ENCODE measurements at regions not wholly inside any gene's neighbourhood (a gene's known extent, or its start where the extent isn't known, plus 50 kb on each side); places are given as distances from the start of the nearest gene placed in this dataset.
A peak's percentile ranks its signal among the peaks of the same experiment; 100 is the strongest.

- no peak for ATAC-seq
- DNase-seq (ENCODE audit: low spot score in 2 of 2): no peak
- Mint-ChIP-seq H3K9me3 (peaks cover 3% of the 10 kb centered on the region), H3K4me1 (peaks cover 44% of the 10 kb centered on the region), H3K36me3 (peaks cover 17% of the 10 kb centered on the region), H3K4me3 (no peak overlapping the region), H3K27ac (no peak overlapping the region)
Measured at GRCh38 chr5:138659121-138659520, 83.9 kb upstream of the HSPA9 start.

DNA sequence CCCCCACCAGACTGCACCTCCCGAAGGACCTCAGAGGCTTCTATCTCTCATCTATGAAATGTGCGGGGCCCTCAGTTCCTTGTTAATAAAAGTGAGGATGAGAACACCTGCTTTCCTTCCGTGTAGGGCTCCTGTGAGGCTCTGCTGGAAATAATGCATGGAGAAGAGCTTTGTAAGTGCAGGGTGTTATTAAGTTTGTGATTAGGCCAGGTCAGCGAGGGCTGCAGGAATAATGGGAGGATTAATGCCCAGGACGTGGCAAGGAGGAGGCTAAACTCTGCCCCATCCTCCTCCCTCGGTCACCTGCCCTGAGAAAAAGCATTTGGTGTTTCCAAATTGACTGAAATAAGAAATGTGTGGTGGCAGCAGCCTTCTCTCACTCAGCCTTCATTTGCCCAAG is 83.5 kb upstream of the HSPA9 start:
- no peak overlapping the region for H3K27ac Mint-ChIP-seq
- DNase-seq (ENCODE audit: low spot score in 2 of 2): no peak
- peaks cover 20% of the 10 kb centered on the region for H3K36me3 Mint-ChIP-seq
- peaks cover 3% of the 10 kb centered on the region for H3K9me3 Mint-ChIP-seq
- ATAC-seq: no peak
- no peak overlapping the region for H3K4me3 Mint-ChIP-seq
- peaks cover 46% of the 10 kb centered on the region for H3K4me1 Mint-ChIP-seq

DNA sequence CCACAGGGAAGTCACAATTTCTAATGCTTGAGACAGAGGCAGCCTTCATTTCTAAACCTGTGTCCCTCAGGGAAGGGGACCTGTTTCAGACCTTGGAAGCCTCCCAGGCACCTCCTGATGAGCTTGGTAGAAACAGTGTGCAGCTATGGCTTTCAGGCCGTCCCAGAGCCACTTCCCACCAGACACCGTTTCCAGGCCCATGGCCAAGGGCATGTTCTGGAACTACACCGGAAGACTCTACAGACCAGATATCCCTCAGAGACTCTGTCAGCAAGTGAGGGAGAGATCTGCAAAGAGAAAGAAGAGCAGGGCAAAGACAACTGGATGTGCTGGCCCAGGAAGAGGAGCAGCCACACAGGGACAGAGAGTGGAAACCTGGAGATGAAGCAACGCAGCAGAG is 82.2 kb upstream of the HSPA9 start:
- H3K27ac Mint-ChIP-seq: peak overlapping the region; percentile 42
- ATAC-seq: no peak

GRCh38 chr5:138656916-138657315 is 81.7 kb upstream of the HSPA9 start:
- H3K4me1 Mint-ChIP-seq: peaks cover 34% of the 10 kb centered on the region
- peak overlapping the region; percentile 42 for H3K27ac Mint-ChIP-seq
- H3K36me3 Mint-ChIP-seq: peaks cover 20% of the 10 kb centered on the region
- no peak overlapping the region for H3K4me3 Mint-ChIP-seq
- DNase-seq (ENCODE audit: low spot score in 2 of 2): no peak
- peaks cover 3% of the 10 kb centered on the region for H3K9me3 Mint-ChIP-seq
- ATAC-seq: no peak

More for the DNA sequence above, 82.2 kb upstream of the HSPA9 start:
- Mint-ChIP-seq H3K4me3 (no peak overlapping the region), H3K9me3 (peaks cover 3% of the 10 kb centered on the region), H3K4me1 (peaks cover 35% of the 10 kb centered on the region), H3K36me3 (peaks cover 20% of the 10 kb centered on the region)
- DNase-seq (ENCODE audit: low spot score in 2 of 2): no peak

- Mint-ChIP-seq H3K9me3 (peaks cover 3% of the 10 kb centered on the region), H3K36me3 (peaks cover 20% of the 10 kb centered on the region), H3K4me1 (peaks cover 37% of the 10 kb centered on the region), H3K4me3 (no peak overlapping the region), H3K27ac (no peak overlapping the region)
- no peak for DNase-seq (ENCODE audit: low spot score in 2 of 2)
- no peak for ATAC-seq
Measured at GRCh38 chr5:138655530-138656190, 80.5 kb upstream of the HSPA9 start.

DNA sequence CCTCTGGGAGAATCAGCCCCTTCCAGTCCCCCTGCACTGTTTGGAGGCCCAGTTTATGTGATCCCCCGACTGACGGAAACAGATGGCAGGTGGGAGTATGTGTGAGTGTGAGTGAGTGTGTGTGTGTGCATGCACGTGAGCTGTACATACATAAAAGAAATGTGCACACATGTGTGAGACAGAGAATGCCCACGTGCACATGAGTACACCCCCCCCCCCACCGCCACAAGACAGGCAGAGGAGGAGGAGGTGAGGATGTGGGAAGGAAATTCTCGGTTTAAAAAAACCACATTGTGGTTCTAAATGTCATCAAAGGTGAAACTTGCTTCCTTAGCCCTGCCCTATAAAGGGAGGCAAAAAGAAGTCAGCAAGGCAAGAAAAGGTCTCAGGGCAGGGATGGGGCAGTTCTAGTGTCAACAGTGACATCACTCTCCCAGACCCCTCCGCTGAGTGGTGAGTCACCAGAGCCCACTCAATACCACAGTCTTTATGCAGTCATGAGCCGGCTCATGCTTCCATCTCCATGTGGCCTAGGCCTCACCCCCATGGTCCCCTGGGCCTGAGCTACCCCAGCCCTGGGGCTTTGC is 79.2 kb upstream of the HSPA9 start:
- DNase-seq (ENCODE audit: low spot score in 2 of 2): peak; percentile 24 to 69
- peaks cover 20% of the 10 kb centered on the region for H3K36me3 Mint-ChIP-seq
- H3K4me1 Mint-ChIP-seq: peaks cover 32% of the 10 kb centered on the region
- peaks cover 3% of the 10 kb centered on the region for H3K9me3 Mint-ChIP-seq
- H3K27ac Mint-ChIP-seq: peak overlapping the region; percentile 83
- peak; percentile 97 for ATAC-seq
- H3K4me3 Mint-ChIP-seq: peak overlapping the region; percentile 43

DNA sequence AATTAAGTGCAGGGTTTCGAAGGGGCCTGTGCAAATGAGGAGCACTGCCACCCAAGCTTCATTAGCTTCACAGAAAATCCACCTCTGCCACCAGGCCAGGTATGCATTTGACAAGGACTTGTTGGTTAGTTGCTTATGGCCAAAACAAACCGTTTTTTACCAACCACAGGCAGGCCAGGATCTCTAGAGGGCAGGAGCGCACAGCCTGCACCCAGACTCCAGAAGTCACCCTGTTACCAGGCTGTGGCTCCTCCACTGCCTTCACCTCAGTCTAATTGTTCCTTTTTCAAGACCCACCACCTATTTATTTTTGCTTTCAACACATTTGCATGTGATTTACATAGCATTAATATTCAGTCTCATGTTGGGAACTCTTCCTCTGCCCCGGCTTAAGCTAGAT is 78.3 kb upstream of the HSPA9 start:
- DNase-seq (ENCODE audit: low spot score in 2 of 2) (no peak), ATAC-seq (no peak)
- no peak overlapping the region for H3K4me3 Mint-ChIP-seq
- peaks cover 20% of the 10 kb centered on the region for H3K36me3 Mint-ChIP-seq
- peaks cover 3% of the 10 kb centered on the region for H3K9me3 Mint-ChIP-seq
- peaks cover 32% of the 10 kb centered on the region for H3K4me1 Mint-ChIP-seq
- H3K27ac Mint-ChIP-seq: no peak overlapping the region

GRCh38 chr5:138651767-138652117 is 76.5 kb upstream of the HSPA9 start:
- DNase-seq (ENCODE audit: low spot score in 2 of 2) (no peak), ATAC-seq (no peak)
- Mint-ChIP-seq H3K36me3 (peaks cover 12% of the 10 kb centered on the region), H3K4me3 (no peak overlapping the region), H3K9me3 (peaks cover 3% of the 10 kb centered on the region), H3K27ac (no peak overlapping the region), H3K4me1 (peaks cover 28% of the 10 kb centered on the region)

DNA sequence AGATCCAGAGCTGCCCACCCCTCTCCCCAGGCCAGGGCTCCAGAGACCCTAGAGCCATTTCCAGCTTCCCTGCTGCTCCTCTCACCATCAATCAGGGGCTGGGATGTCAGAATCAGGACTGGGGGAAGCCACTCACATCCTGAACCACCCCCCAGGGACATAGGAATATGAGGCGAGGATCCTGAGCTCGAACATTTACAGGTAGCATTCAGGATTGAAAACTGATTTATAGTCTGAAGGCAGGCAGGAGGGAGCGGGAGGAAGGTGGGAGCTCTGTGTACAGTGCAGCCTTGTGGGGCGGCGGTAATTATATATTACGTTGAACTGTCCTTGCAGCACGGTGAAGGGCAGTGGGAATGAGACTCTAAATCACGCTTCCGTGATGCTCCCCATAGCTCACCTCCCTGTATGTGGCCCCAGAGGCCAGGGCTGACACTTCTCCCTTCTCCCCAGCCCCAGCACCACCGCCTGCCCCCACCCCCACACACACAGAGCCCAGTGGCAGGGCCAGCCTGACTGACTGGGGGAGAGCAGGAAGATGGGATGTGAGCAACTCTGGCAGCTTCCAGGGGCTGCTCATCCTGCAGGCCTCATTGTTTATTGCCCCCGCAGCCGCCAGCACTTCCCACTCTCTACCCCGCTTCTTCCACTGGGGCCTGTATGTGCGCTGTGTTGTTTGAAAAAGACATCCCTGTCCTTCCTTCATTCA is 76.0 kb upstream of the HSPA9 start:
- no peak for ATAC-seq
- H3K9me3 Mint-ChIP-seq: peaks cover 3% of the 10 kb centered on the region
- peaks cover 28% of the 10 kb centered on the region for H3K4me1 Mint-ChIP-seq

GRCh38 chr5:138650196-138650595 is 75.0 kb upstream of the HSPA9 start:
- H3K4me1 Mint-ChIP-seq: peaks cover 25% of the 10 kb centered on the region
- peaks cover 12% of the 10 kb centered on the region for H3K36me3 Mint-ChIP-seq
- ATAC-seq (no peak), DNase-seq (ENCODE audit: low spot score in 2 of 2) (no peak)
- no peak overlapping the region for H3K27ac Mint-ChIP-seq
- no peak overlapping the region for H3K4me3 Mint-ChIP-seq
- peaks cover 3% of the 10 kb centered on the region for H3K9me3 Mint-ChIP-seq

More for the DNA sequence above, 76.0 kb upstream of the HSPA9 start:
- peaks cover 12% of the 10 kb centered on the region for H3K36me3 Mint-ChIP-seq
- no peak overlapping the region for H3K27ac Mint-ChIP-seq
- no peak overlapping the region for H3K4me3 Mint-ChIP-seq
- DNase-seq (ENCODE audit: low spot score in 2 of 2): no peak

- Mint-ChIP-seq H3K9me3 (peaks cover 2% of the 10 kb centered on the region), H3K4me3 (no peak overlapping the region), H3K36me3 (peaks cover 9% of the 10 kb centered on the region), H3K4me1 (peaks cover 21% of the 10 kb centered on the region), H3K27ac (no peak overlapping the region)
- ATAC-seq: no peak
- no peak for DNase-seq (ENCODE audit: low spot score in 2 of 2)
Measured at GRCh38 chr5:138649775-138650174, 74.6 kb upstream of the HSPA9 start.

DNA sequence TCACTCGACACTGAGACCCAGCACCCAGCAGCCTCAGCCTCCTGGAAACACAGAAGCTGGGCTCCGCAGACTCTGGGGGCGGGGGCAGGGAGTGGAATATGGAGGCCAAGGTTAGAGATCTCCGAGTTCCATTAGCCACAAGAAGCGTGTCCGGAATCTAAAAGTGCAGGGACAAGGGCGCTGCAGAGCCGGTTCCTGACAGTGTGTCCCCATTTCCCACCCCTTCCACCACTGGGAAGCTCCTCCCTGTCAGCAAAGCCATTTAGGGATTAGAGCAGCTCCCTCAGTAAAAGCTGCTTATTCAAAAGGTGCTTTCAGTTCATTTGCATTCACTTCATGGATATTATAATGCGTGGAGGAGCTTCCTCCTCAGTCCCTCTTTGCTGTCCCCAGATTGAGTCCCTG is 74.1 kb upstream of the HSPA9 start:
- Mint-ChIP-seq H3K9me3 (no peaks in the 10 kb centered on the region), H3K36me3 (peaks cover 5% of the 10 kb centered on the region), H3K4me1 (peaks cover 17% of the 10 kb centered on the region), H3K4me3 (no peak overlapping the region), H3K27ac (no peak overlapping the region)
- ATAC-seq: no peak
- DNase-seq (ENCODE audit: low spot score in 2 of 2): no peak

DNA sequence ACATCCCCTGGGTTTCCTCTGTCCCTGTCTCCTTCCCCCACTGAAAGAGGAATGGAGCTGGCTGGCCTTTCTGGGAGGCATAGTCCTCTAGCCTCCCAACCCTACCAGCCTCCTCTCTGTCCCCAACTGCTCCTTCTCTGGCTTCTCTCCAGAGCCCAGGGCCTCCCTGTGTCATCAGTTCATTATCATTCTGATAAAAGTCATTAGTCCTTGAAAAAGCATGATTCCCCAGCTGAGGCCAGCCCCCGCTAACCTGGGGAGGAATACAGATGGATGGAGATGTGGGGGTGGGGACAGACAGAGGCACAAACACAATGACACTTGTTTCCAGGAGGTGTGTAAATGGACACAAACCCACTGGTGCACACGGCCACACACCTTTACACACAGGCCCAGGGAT is 73.6 kb upstream of the HSPA9 start:
- H3K36me3 Mint-ChIP-seq: peaks cover under 1% of the 10 kb centered on the region
- no peaks in the 10 kb centered on the region for H3K9me3 Mint-ChIP-seq
- peaks cover 12% of the 10 kb centered on the region for H3K4me1 Mint-ChIP-seq

GRCh38 chr5:138647794-138648410 is 72.7 kb upstream of the HSPA9 start:
- Mint-ChIP-seq H3K4me3 (no peak overlapping the region), H3K4me1 (peaks cover 8% of the 10 kb centered on the region), H3K27ac (no peak overlapping the region), H3K9me3 (no peaks in the 10 kb centered on the region), H3K36me3 (no peaks in the 10 kb centered on the region)
- DNase-seq (ENCODE audit: low spot score in 2 of 2): no peak
- ATAC-seq: no peak

More for the DNA sequence above, 73.6 kb upstream of the HSPA9 start:
- no peak for DNase-seq (ENCODE audit: low spot score in 2 of 2)
- no peak overlapping the region for H3K4me3 Mint-ChIP-seq
- H3K27ac Mint-ChIP-seq: no peak overlapping the region
- ATAC-seq: no peak

DNA sequence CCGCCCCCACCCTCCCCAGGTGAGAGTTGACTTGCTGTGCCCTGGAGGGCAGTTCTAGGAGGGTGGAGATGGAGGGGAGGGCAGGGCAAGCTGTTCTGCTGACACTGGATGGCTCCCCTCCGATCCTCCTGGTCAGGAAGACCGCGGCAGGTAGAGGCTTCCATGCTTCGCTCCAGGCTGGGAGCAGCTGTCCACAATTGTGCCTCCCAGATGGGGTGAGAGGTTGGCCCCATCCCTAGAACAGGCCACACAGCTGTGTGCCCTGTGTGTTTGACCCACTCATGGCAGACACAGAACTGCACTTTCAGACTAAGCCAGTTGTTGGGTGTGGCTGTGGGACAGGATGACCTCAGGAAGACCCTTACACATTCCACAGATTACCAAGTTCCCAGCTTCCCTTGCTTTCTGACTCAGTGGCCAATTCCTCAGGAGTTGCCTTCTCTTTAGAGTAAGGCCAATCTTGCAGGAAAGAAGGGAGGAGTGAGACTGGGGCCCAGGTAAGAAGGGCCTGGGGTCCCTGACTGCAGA is 72.1 kb upstream of the HSPA9 start:
- Mint-ChIP-seq H3K4me1 (peaks cover 8% of the 10 kb centered on the region), H3K9me3 (no peaks in the 10 kb centered on the region), H3K4me3 (no peak overlapping the region), H3K36me3 (no peaks in the 10 kb centered on the region), H3K27ac (no peak overlapping the region)
- DNase-seq (ENCODE audit: low spot score in 2 of 2): no peak
- no peak for ATAC-seq

All from stimulated activated effector memory CD8-positive, alpha-beta T cell treated with anti-CD3 and anti-CD28 coated beads, Interleukin-12 subunit alpha, Interleukin-12 subunit beta, amount 100 ng/mL, for 72 hours (primary cell).